Neural cell (in vitro differentiated cells): ENCODE measurements at regions not wholly inside any gene's neighbourhood (a gene's known extent, or its start where the extent isn't known, plus 50 kb on each side); places are given as distances from the start of the nearest gene placed in this dataset.

ENCODE experiments used
- H2AFZ ChIP-seq: fragments of 200-600, 300-800 bp; sonication (generic), shearing (Covaris generic); 2 replicates; pipeline ENCODE4 v1.6.0; 2014; ENCODE audit warnings: low read depth, mild to moderate bottlenecking, antibody characterized with exemption, low read length, moderate library complexity
- H3F3A ChIP-seq: fragments of 200-600 bp; shearing (Covaris generic); 2 replicates; pipeline ENCODE4 v1.6.1; 2016; ENCODE audit warnings: mild to moderate bottlenecking, moderate library complexity, mixed read lengths, antibody characterized with exemption, low read length; ENCODE audit not compliant: insufficient read depth, poor library complexity, severe bottlenecking
- H3K27ac ChIP-seq: fragments of 200-600, 300-800 bp; sonication (generic), shearing (Covaris generic); 2 replicates; pipeline ENCODE4 v1.5.1; 2014; ENCODE audit warnings: mild to moderate bottlenecking, low read length, moderate library complexity
- H3K27me3 ChIP-seq: fragments of 300-800, 200-600 bp; sonication (generic), shearing (Covaris generic); 2 replicates; pipeline ENCODE4 v1.6.0; 2014; ENCODE audit warnings: mild to moderate bottlenecking, low read depth, low read length, moderate library complexity; ENCODE audit not compliant: insufficient read depth
- H3K36me3 ChIP-seq: fragments of 300-800, 200-600 bp; sonication (generic), shearing (Covaris generic); 2 replicates; pipeline ENCODE4 v1.5.1; 2014; ENCODE audit warnings: mild to moderate bottlenecking, antibody characterized with exemption, low read length, moderate library complexity; ENCODE audit not compliant: insufficient read depth
- H3K4me2 ChIP-seq: fragments of 300-800, 200-600 bp; sonication (generic), shearing (Covaris generic); 2 replicates; pipeline ENCODE4 v1.6.0; 2014; ENCODE audit warnings: mild to moderate bottlenecking, low read length
- H3K4me3 ChIP-seq: fragments of 300-800, 200-600 bp; sonication (generic), shearing (Covaris generic); 2 replicates; pipeline ENCODE4 v1.5.1; 2014; ENCODE audit warnings: mild to moderate bottlenecking, low read length, moderate library complexity
- H3K79me2 ChIP-seq: fragments of 200-600 bp; shearing (Covaris generic); replicated peaks from 2 replicates; pipeline ENCODE4 v1.6.0; 2014; ENCODE audit warnings: mild to moderate bottlenecking, low read length, moderate library complexity; ENCODE audit not compliant: insufficient read depth
- H3K9ac ChIP-seq: fragments of 300-800, 200-600 bp; sonication (generic), shearing (Covaris generic); 2 replicates; pipeline ENCODE4 v1.6.1; 2016; ENCODE audit warnings: mild to moderate bottlenecking, low read length, mixed read lengths
- H3K9me2 ChIP-seq: fragments of 200-600 bp; shearing (Covaris generic); 2 replicates; pipeline ENCODE4 v1.6.1; 2016; ENCODE audit warnings: mild to moderate bottlenecking, low read length, mixed read lengths; ENCODE audit not compliant: insufficient read depth
- H3K9me3 ChIP-seq: fragments of 200-600, 300-800 bp; sonication (generic), shearing (Covaris generic); 2 replicates; pipeline ENCODE4 v1.6.1; 2016; ENCODE audit warnings: mild to moderate bottlenecking, mixed run types, low read length, moderate library complexity, mixed read lengths
- H4K20me1 ChIP-seq: fragments of 200-600 bp; shearing (Covaris generic); 2 replicates; pipeline ENCODE4 v1.6.1; 2016; ENCODE audit warnings: mild to moderate bottlenecking, mixed run types; ENCODE audit not compliant: insufficient read depth
- CTCF ChIP-seq: fragments of 450-650 bp; IDR thresholded peaks from 2 replicates; pipeline ENCODE4 v1.5.1; 2014; ENCODE audit warnings: antibody characterized with exemption, mild to moderate bottlenecking, moderate library complexity; ENCODE audit not compliant: poor library complexity, severe bottlenecking
- EP300 ChIP-seq: fragments of 450-650 bp; conservative IDR thresholded peaks from 2 replicates; pipeline ENCODE4 v1.6.1; 2014; ENCODE audit warnings: antibody characterized with exemption, mild to moderate bottlenecking, moderate library complexity; ENCODE audit not compliant: poor library complexity, severe bottlenecking
- EZH2 ChIP-seq: fragments of 200-600, 300-800 bp; shearing (Covaris generic), sonication (generic); IDR thresholded peaks from 2 replicates; pipeline ENCODE4 v1.6.1; 2014; ENCODE audit warnings: antibody characterized with exemption, low read length, borderline replicate concordance, mild to moderate bottlenecking; ENCODE audit not compliant: insufficient read depth, poor library complexity, severe bottlenecking
- MXI1 ChIP-seq: fragments of 450-650 bp; conservative IDR thresholded peaks from 2 replicates; pipeline ENCODE4 v1.6.1; 2014; ENCODE audit warnings: antibody characterized with exemption, mild to moderate bottlenecking; ENCODE audit not compliant: poor library complexity, severe bottlenecking
- POLR2AphosphoS5 ChIP-seq: IDR thresholded peaks from 2 replicates; pipeline ENCODE4 v1.6.1; 2012
- RAD21 ChIP-seq: fragments of 450-650 bp; conservative IDR thresholded peaks from 2 replicates; pipeline ENCODE4 v1.6.1; 2014; ENCODE audit warnings: antibody characterized with exemption, mild to moderate bottlenecking, moderate library complexity
- SMC3 ChIP-seq: fragments of 450-650 bp; conservative IDR thresholded peaks from 2 replicates; pipeline ENCODE4 v1.6.1; 2014; ENCODE audit warnings: antibody characterized with exemption, mild to moderate bottlenecking, moderate library complexity; ENCODE audit not compliant: poor library complexity
- TAF1 ChIP-seq: IDR thresholded peaks from 2 replicates; pipeline ENCODE4 v1.6.1; 2012; ENCODE audit warnings: low read depth
- TF ChIP-seq, protein P1 (sequence below): IDR thresholded peaks from 2 replicates; pipeline ENCODE4 v1.6.1; 2012; ENCODE audit warnings: borderline replicate concordance

- Histone ChIP-seq H4K20me1 (no peaks in the 10 kb centered on the region), H3K4me3 (no peak overlapping the region), H3K4me2 (no peak overlapping the region), H2AFZ (no peak overlapping the region), H3K9ac (no peak overlapping the region), H3K9me2 (no peaks in the 10 kb centered on the region), H3K79me2 (no peaks in the 10 kb centered on the region), H3K36me3 (no peaks in the 10 kb centered on the region), H3K27me3 (no peaks in the 10 kb centered on the region), H3K9me3 (no peaks in the 10 kb centered on the region), H3K27ac (no peak overlapping the region), H3F3A (no peaks in the 10 kb centered on the region)
- TF ChIP-seq SMC3 (no peak), MXI1 (no peak), RAD21 (no peak), CTCF (no peak), POLR2AphosphoS5 (no peak)
- TF ChIP-seq, protein P1, sequence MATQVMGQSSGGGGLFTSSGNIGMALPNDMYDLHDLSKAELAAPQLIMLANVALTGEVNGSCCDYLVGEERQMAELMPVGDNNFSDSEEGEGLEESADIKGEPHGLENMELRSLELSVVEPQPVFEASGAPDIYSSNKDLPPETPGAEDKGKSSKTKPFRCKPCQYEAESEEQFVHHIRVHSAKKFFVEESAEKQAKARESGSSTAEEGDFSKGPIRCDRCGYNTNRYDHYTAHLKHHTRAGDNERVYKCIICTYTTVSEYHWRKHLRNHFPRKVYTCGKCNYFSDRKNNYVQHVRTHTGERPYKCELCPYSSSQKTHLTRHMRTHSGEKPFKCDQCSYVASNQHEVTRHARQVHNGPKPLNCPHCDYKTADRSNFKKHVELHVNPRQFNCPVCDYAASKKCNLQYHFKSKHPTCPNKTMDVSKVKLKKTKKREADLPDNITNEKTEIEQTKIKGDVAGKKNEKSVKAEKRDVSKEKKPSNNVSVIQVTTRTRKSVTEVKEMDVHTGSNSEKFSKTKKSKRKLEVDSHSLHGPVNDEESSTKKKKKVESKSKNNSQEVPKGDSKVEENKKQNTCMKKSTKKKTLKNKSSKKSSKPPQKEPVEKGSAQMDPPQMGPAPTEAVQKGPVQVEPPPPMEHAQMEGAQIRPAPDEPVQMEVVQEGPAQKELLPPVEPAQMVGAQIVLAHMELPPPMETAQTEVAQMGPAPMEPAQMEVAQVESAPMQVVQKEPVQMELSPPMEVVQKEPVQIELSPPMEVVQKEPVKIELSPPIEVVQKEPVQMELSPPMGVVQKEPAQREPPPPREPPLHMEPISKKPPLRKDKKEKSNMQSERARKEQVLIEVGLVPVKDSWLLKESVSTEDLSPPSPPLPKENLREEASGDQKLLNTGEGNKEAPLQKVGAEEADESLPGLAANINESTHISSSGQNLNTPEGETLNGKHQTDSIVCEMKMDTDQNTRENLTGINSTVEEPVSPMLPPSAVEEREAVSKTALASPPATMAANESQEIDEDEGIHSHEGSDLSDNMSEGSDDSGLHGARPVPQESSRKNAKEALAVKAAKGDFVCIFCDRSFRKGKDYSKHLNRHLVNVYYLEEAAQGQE, result no peak
Observed at GRCh38 chr2:155162494-155162893, 464.0 kb downstream of the KCNJ3 start.

DNA sequence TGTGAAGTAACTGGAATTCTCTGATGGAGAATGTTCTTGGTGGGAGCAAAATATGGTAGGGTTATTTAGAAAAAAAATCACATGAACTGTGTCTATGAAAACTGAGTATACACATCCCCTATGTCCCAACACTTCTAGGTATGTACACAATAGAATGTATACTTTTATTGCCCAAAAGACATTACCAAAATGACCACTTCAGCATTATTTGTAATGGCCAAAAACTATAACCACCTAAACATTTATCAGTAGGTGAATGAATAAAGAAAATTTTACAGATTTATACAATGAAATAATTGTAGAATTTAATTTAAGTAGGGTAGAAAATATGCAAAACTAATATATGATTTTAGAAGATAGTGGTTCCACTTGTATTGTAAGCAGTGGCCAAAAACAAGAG is 462.8 kb downstream of the KCNJ3 start:
- no peaks in the 10 kb centered on the region for H3K79me2 ChIP-seq
- H3K4me3 ChIP-seq, result no peak overlapping the region
- TF ChIP-seq EP300, result no peak
- TF ChIP-seq SMC3, result no peak
- TF ChIP-seq, protein P1, result no peak
- no peak for TF ChIP-seq TAF1
- TF ChIP-seq POLR2AphosphoS5, result no peak
- TF ChIP-seq EZH2, result no peak
- TF ChIP-seq MXI1, result no peak
- TF ChIP-seq RAD21, result no peak
- no peak for TF ChIP-seq CTCF
- no peaks in the 10 kb centered on the region for H3K9me3 ChIP-seq
- H3F3A ChIP-seq, result no peaks in the 10 kb centered on the region
- no peak overlapping the region for H3K9ac ChIP-seq
- H3K9me2 ChIP-seq, result no peaks in the 10 kb centered on the region
- no peaks in the 10 kb centered on the region for H3K27me3 ChIP-seq
- no peaks in the 10 kb centered on the region for H4K20me1 ChIP-seq
- H3K36me3 ChIP-seq, result no peaks in the 10 kb centered on the region
- H3K27ac ChIP-seq, result no peak overlapping the region
- no peak overlapping the region for H2AFZ ChIP-seq
- no peak overlapping the region for H3K4me2 ChIP-seq
